NCI-H82 treated with DMSO at 0.1 percent for 48 hours (cell line): ENCODE measurements at regions not wholly inside any gene's neighbourhood (a gene's known extent, or its start where the extent isn't known, plus 50 kb on each side); places are given as distances from the start of the nearest gene placed in this dataset.
"Not testable (repeated sequence)": the region's sequence is repeated elsewhere in the genome, so short reads cannot be mapped to it uniquely, and the experiment has no call there.

ENCODE experiments used
- DNase-seq: peaks from one replicate; lab custom pipeline; 2025; ENCODE audit not compliant: unreplicated experiment; lab: John Stamatoyannopoulos, UW

DNA sequence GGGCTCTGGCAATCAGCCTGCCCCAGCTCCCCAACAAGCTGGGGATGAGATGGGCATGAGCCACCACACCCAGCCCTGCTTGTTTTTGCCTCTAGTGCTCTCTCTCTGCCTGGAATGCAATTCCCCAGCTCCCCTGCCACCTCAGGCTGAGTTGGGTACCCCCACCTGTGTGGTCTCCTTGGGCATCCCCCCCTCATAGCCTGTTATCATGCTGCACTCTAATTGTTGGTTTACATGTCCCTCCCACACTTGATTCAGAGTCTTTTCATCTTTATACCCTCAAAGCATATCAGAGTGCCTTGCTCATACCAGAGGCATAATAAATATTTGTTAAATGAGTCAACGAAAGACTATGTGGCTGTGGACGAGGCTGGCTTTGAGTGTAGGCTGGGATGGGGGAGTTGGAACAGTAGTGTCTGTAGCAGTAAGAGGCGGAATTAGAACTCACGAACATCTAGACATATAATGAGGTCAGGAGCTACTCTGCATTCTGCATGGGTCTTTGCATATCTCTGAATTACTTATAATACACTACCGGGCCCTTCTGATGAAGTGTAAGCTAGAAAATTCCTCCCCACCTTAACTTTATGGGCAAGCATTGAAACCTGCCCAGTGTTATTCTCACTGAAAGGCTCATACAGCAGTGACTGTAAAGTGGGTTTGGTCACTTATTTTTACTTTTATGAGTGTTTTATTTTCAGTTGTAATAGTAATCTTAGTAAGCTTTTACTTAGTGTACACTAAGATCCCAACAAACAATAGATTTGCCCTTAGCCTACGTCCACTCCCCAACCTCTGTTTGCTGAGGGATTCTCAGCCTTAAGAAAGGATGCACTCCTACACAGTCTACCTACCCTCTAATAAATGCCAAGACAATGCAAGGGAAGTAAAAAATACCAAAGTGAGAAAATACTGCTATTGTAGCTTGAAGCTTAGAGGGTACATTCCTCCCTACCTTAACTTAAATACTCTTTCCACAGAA, 58.7 kb downstream of the EDN1 start:
- no peak for DNase-seq

DNA sequence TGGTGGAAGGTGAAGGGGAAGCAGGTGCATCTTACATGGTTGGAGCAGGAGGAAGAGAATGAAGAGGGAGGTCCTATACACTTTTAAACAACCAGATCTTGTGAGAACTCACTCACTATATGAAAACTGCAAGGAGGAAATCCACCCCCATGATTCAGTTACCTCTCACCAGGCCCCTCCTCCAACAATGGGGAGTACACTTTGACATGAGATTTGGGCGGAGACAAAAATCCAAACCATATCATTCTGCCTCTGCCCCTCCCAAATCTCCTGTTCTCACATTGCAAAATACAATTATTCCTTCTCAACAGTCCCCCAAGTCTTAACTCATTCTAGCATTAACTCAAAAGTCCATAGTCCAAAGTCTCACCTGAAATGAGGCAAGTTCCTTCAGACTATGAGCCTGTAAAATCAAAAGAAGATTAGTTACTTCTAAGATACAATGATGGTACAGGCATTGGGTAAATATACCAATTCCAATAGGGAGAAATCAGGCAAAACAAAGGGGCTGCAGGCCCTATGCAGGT, 60.5 kb downstream of the EDN1 start:
- no peak for DNase-seq

DNA sequence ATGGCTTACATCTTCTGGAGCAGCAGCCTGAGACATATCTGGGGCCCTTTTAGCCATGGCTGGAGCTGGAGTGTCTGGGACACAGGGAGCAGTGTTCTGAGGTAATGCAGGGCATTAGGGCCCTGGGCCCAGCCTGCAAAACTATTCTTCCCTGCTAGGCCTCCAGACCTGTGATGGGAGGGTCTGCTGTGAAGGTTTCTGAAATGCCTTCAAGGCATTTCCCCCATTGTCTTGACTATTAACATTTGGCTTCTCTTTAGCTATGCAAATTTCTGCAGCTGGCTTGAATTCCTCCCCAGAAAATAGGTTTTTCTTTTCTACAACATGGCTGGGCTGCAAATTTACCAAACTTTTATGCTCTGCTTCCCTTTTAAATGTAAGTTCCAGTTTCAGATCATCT, 61.5 kb downstream of the EDN1 start:
- DNase-seq: no peak

DNA sequence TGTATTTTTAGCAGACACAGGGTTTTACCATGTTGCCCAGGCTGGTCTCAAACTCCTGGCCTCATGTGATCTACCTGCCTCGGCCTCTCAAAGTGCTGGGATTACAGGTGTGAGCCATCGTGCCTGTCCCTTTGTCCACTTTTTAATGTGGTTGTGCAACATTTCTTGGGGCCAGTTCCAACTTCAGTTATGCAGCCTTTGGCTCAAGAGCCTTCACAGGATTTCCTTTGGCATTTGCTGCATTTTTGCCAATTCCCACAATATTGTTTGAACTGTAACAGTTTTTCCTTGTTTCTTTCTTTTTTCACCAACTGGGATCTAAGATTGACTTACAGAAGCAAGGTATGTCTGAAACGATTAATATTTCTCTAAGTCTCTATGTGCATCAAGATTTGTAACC, 63.6 kb downstream of the EDN1 start:
- no peak for DNase-seq

DNA sequence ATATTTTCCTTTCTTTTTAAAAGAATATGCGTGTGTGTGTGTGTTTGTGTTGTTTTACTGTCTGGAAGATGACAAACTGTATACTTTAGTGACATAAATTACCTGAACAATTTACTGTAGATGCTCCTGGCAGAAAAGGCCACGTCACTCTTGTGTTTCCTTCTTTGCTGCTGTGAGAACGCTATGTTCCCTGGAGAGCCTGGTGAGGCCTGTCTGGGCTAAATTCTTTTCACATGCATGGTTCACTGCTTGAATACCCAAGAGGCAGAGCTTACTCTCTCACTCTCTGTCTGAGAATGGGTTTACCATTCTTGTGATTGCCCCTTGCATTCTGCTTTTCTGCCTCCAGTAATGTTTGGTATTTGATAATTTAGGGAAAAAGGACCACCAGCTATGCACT, 64.3 kb downstream of the EDN1 start:
- DNase-seq: no peak

DNA sequence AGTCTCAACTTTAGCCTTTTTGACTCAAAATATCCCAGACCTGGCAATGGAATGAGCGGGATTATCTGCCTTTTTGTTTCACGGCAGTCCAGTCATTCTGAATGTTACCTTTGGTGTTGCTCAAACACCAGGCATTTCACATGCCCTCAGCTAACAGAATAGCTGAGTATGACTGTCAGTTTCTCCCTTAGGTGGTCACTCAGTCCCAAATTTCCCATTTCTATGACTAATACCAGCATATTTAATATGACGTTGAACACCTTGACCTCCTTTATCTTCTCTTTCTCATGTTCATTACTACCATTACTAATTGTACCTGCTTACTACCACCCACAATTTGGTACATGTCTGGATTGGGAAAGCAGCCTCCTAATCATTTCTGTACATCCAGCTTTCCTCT, 65.2 kb downstream of the EDN1 start:
- DNase-seq: no peak

DNA sequence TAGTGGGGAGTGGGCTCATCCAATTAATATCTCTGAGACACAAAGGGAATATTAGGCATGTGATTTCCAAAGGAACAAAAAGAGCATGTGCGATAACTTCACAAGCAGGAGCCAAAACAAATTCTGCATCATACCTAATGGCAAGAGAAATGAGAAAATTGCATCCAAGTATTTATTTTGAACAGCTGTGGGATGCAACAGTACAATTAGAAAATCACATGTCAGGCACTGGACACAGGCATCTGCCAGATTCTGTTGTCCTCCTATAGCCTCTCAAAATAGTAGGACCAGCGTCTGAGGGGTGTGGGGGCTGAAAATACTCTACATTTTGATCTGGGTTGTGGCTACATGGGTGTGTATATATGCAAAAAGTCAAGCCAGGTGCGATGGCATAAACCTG, 66.3 kb downstream of the EDN1 start:
- DNase-seq: no peak

DNA sequence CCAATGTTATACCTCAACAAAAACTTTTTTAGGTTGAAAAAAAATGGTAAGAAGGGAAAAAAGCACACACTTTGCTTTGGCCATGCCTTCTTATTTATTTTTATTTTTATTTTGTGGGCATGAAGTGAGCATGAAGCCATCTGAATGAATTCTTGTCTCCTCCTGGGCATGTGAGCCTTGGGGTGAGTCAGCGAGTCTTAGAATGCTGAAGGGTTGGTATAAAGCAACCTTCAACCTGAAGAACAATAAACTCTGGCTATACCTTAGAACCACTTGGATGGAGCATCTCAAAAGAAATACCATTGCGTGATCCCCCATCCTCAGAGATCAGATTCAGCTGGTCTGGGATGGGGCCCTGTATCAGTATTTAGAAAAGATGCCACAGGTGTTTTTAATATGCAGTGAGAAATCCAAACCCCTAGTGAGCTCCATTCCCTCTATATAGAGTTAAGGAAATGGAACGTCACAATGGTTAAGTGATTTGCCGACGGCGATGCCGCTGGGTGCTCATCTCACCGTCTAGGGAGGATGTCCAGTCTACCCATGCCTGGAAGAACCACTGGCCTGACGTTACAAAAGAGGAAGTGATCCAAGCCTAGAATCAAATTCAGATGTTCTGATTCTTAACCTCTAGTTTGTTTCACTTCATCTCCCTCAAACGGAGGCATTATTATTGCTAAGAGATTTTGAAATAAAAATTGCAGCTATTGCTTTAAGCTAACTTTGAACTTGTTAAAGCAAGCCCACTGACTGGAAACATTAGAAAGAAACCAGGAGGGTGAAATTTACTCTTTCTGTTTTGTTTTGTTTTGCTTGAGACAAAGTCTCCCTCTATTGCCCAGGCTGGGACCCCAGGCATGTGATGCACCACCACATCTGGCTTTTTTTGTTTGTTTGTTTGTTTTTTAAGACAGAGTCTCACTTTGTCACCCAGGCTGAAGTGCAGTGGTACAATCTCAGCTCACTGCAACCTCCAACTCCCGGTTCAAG, 67.1 kb downstream of the EDN1 start:
- DNase-seq: no peak

DNA sequence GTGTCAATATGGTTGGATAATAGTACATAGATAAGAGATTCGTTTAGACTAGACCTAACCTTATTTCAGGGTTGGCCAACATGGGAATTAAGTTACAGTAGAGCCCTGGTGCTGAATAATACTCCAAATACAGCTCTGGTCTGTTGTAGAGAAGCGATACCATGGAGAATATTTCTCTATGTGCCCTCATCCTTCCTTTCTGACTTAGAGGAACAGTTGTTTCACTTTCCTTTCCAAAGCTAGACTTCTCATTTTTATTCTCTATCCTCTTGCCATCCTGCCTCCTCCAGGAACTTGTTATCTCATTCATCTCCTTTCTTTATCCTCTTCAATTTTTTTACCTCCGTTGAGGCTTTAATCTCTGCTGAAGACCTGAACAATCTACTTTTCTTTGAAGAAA, 68.9 kb downstream of the EDN1 start:
- no peak for DNase-seq

DNA sequence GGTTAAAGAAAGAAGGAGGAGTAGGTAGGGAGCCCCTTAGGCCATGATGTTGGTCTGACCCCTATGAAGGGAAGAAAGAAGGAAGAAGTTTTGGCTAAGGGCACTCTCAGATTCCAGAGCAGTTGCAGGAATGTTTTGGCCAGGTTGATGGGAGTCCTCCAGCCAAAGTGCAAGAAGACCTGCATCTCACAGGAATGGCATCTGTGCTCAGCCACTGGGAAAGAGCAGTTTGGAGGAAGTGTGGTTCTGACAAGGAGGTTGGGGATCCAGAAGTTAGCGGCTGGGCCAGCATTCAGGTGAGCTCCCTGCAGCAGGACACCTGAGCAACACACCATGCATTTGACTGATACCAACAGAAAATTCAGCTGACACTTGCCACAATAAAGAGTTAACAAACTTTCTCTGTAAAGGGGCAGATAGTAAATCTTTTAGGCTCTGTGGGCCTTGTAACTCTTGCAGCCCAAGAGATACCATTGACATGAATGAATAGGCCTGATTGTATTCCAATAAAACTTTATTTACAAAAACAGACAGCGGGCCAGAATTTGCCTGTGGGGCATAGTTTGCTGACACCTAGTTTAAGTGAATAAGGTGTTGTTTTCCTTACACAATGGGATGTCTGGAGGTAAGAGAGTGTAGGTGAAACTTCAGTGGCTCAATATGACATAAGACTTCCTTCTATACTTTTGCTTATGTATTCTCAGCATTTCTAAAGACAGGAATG, 71.0 kb downstream of the EDN1 start:
- no peak for DNase-seq

DNA sequence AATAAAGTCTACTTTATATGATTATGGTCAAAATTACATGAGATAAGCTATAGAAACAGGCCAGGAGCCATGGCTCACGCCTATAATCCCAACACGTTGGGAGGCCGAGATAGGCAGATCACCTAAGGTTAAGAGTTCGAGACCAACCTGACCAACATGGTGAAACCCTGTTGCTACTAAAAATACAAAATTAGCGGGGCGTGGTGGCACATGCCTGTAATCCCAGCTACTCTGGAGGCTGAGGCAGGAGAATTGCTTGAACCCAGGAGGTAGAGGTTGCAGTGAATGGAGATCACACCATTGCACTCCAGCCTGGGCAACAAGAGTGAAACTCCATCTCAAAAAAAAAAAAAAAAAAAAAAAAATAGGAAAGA, 73.1 kb downstream of the EDN1 start:
- DNase-seq: not testable (repeated sequence)

DNA sequence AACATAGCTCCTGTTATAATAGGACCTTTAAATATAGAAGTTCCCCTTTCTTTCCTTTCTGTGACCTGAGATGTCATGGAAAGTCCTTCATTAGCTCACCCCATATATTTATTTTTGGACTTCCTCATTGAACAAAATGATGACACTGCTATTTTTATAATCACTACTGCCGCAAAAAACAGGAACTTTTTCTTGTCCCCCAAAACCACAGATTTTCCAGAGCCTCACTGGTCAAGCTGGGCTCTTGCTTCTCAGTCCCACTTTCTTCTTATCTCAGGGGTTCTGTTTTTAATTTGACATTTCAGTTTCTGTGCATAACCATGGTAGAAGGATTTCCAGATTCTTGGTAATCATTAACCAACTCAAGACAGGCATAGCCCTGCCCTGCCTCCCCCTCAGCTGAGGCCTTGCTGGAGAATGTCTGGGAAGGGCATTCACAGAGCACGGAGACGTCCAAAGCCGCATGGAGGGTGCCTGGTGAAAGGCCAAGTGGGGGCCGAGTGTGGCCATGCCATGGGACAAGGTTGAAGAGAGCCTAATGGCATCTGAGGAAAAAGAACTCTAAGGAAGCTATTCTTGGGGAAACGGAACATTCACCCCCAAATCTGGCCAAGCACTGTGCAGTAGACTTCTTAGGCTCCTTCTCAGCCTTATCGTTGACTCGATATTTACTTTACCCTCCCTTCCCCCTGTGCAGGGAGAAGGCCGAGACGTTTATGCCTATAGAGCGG, 73.7 kb downstream of the EDN1 start:
- no peak for DNase-seq

DNA sequence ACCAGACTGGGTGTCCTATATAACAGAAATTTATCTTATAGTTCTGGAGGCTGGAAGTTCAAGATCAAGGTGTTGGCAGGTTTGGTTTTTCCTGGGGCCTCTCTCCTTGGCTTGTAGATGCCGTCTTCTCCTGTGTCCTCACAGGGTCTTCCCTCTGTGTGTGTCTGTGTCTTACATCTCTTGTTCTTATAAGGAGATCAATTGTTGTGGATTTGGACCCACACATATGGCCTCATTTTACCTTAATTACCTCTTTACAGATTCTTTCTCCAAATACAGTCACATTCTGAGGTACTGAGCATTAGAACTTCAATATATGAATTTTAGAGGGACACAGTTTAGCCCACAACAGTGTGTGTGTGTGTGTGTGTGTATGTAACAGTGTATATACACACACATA, 74.5 kb downstream of the EDN1 start:
- DNase-seq: no peak

DNA sequence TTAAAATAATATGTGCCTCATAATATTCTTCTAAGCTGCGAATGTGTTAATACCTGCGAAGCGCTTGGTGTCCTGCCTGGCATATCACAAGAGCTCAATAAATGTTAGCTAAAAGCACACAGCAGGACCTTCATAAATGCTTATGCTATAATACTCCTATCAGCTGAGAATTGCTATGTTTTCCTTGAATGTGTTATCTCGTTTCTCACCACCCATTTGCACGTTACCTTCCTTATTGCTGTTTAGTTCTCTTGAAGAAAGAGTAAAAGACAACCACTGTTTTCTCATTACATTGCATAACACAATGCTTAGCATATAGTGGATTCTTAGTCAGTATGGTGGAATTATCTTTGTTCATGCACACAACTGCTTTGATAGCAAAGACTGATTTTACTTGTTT, 76.6 kb downstream of the EDN1 start:
- no peak for DNase-seq

DNA sequence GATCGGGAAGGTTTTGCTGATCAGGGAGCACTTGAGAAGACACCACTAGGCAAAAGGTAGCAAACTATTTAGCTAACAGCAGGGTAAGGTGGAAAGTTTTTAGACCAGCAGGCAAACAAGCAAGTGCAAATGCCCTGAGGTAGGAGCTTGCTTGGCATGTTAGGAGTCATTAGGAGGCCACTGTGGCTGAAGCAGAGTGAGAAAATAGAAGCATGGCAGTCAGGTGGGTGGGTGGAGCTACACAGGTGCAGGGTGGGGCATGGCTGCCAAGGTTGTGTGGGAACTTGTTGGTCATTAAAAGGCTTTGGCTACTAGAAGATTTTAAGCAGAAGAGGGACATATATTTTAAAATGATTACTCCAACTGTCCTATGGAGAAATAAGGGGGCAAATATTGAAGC, 77.3 kb downstream of the EDN1 start:
- DNase-seq: no peak

DNA sequence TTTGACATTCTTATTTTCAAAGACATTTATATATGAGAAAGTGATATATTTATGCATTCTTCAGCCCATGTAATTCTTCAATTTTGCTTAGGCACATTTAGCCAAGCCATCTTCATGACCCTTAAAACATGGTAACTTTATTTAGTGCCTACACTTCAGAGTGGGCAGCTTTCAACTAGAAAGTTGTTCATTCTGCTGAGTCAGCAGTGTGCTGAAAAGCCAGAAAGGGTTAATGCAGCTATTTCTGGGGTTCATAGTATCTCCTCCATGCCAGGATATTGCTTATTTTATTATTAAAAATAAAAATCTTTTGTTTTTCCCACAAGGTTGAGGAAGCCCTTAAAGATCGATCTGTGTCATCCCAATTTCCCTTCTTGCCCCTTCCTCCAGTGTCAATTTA, 79.2 kb downstream of the EDN1 start:
- DNase-seq: no peak

DNA sequence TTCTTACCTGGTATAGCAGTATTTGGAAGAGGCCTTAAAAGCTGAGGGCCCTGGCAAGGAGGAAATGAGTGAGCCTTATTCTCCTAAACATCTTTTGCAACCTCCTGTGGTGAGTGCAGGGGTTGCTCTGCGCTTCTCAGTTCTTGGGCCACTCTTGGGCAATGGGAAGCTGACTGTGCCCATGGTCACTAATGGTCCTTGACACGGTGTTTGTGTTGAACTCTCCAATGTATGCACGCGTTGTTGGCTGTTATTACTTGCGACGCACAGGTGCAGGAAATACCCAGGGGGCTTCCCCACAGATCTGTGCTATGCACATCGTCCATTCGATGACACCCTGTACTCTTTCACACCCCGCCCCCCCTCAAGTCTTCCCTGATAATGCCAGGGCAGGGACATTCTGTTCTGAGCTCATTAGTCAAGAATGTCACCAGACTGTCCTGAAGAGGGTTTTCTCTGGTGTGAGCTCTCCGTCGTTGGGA, 79.7 kb downstream of the EDN1 start:
- DNase-seq: no peak

DNA sequence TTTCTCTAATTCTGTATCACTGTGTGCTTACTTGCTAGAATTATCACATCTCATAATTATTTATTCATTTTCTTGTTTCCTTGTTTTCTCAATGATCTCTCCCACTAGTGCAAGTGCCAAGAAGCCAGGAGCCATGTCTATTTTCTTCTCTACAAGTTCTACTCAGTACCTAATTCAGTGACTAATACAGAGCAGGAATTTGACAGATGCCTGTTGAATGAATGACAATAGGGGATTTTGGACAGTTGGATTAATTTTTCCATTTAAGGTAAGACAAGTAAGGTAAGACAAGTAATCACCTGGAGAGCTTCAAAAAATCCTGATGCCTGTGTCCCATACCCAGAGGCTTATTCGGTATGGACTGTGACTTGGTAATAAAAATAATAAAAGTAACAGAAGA, 81.0 kb downstream of the EDN1 start:
- DNase-seq: no peak

DNA sequence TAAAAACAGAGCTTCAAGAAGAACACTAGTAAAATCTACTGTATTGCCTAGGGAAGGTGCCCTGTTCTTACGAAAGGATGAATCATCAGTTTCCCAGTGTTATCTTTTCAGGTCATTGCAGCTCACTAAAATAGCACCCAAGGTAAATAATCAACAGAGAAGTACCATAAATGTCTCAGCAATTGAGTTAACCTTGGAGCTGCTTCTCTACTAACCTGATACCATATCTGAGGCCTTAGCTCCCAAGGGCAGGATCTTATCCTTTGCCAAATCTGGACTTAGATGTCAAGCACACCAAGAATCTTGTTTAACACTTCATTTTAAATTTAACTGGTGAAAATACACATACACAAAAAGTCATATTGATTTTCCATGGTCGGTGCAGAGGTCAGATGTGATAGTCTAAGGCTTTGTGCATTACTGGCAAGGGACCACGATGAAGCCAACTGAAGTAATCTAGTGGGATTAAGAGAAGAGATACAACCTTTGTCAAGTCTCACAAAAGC, 81.5 kb downstream of the EDN1 start:
- no peak for DNase-seq

DNA sequence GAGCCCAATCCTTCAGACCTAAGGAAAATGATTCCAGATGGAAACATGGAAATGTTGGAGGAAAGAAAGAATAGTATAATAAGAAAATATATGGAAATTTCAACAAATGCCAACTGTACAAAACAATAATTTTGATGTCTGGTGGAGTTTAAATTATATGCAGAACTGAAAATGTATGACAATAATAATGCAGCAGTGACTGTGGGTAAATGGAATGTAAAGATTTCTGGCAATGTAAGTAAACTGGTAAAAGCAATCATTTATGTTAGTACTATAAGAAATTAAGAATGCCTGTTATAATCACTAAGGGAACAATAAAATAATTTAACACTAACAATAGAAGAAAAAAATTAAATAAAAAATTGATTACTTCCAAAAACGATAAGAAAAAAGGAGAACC, 89.0 kb downstream of the EDN1 start:
- DNase-seq: no peak
